HG02642 (cell line): ENCODE measurements at regions not wholly inside any gene's neighbourhood (a gene's known extent, or its start where the extent isn't known, plus 50 kb on each side); places are given as distances from the start of the nearest gene placed in this dataset.
"Not testable (repeated sequence)": the region's sequence is repeated elsewhere in the genome, so short reads cannot be mapped to it uniquely, and the experiment has no call there.

Source experiments
- ATAC-seq: cut with Tn5 transposase; IDR thresholded peaks from one replicate; pipeline ENCODE4 v1.9.1; 2021; ENCODE audit warnings: mild to moderate bottlenecking; ENCODE audit not compliant: unreplicated experiment, poor library complexity

GRCh38 chr21:31543191-31543590 is 116.3 kb upstream of the SOD1 start:
- no peak for ATAC-seq

- no peak for ATAC-seq
Measured at GRCh38 chr21:31538816-31539215, 120.7 kb upstream of the SOD1 start.

GRCh38 chr21:31537872-31538576 is 121.5 kb upstream of the SOD1 start:
- no peak for ATAC-seq

- ATAC-seq, result no peak
Measured at GRCh38 chr21:31536138-31536537, 123.4 kb upstream of the SOD1 start.

GRCh38 chr21:31531967-31532366 is 127.5 kb upstream of the SOD1 start:
- ATAC-seq, result no peak

- no peak for ATAC-seq
Measured at GRCh38 chr21:31530897-31531705, 128.4 kb upstream of the SOD1 start.

GRCh38 chr21:31530364-31530763 is 129.1 kb upstream of the SOD1 start:
- no peak for ATAC-seq

GRCh38 chr21:31529406-31529805 is 130.1 kb upstream of the SOD1 start:
- ATAC-seq, result no peak

- no peak for ATAC-seq
Measured at GRCh38 chr21:31526040-31526439, 133.5 kb upstream of the SOD1 start.

- no peak for ATAC-seq
Measured at GRCh38 chr21:31524140-31524539, 135.4 kb upstream of the SOD1 start.

- ATAC-seq, result no peak
Measured at GRCh38 chr21:31521515-31521914, 138.0 kb upstream of the SOD1 start.

- ATAC-seq, result no peak
Measured at GRCh38 chr21:31520561-31521098, 138.9 kb upstream of the SOD1 start.

- ATAC-seq, result no peak
Measured at GRCh38 chr21:31518580-31518979, 140.9 kb upstream of the SOD1 start.

- ATAC-seq, result no peak
Measured at GRCh38 chr21:31517664-31518414, 141.7 kb upstream of the SOD1 start.

GRCh38 chr21:31515253-31515652 is 144.2 kb upstream of the SOD1 start:
- ATAC-seq, result no peak

GRCh38 chr21:31514598-31514997 is 144.9 kb upstream of the SOD1 start:
- ATAC-seq, result no peak

GRCh38 chr21:31513541-31513940 is 146.0 kb upstream of the SOD1 start:
- not testable (repeated sequence) for ATAC-seq

GRCh38 chr21:31511999-31512398 is 147.5 kb upstream of the SOD1 start:
- ATAC-seq, result not testable (repeated sequence)

- no peak for ATAC-seq
Measured at GRCh38 chr21:31511258-31511657, 148.2 kb upstream of the SOD1 start.

- ATAC-seq, result peak; percentile 43
Measured at GRCh38 chr21:31509194-31510017, 150.1 kb upstream of the SOD1 start.
